K562 (cell line): ENCODE measurements at regions not wholly inside any gene's neighbourhood (a gene's known extent, or its start where the extent isn't known, plus 50 kb on each side); places are given as distances from the start of the nearest gene placed in this dataset.
A peak's percentile ranks its signal among the peaks of the same experiment; 100 is the strongest.

Experiments
- ATAC-seq: fragments of 200-7000 bp; cut with Tn5 transposase; 3 replicates; pipeline ENCODE4 v1.9.1; 2020; ENCODE audit warnings: moderate library complexity
- BruUV-seq: library from RNA; stranded (reverse); fragments of 400-500 nt; replicated peaks from 2 replicates; lab custom pipeline; 2021; lab: Mats Ljungman, UMichigan
- CTCF ChIA-PET: fragments of 300-600 bp; formaldehyde crosslinking; extraction: SDS; loops from one replicate; lab custom pipeline; 2021; ENCODE audit warnings: low intra/inter-chr PET ratio; lab: Yijun Ruan, JAX
- POLR2A ChIA-PET: fragments of 300-600, 350-650 bp; sonication (Branson Sonifier 250); formaldehyde crosslinking; extraction: SDS; loops from one replicate; lab custom pipeline; 2021; ENCODE audit warnings: antibody characterized with exemption, inconsistent platforms; lab: Yijun Ruan, JAX
- DNase-seq, 4 experiments: peaks; one replicate each; pipeline versions ENCODE4 v3.0.0 to v3.0.0-alpha.2; 2011 to 2018; ENCODE audit warnings: low spot score in 3 of 4, mixed read lengths in 3 of 4; ENCODE audit errors: extremely low read depth in 1 of 4
- FAIRE-seq: peaks from 2 replicates; lab custom pipeline; 2011; peaks lifted over from hg19 to GRCh38; lab: Jason Lieb, UNC
- H2AFZ ChIP-seq: 2 replicates; pipeline ENCODE4 v1.6.0; 2011; ENCODE audit warnings: low read depth, low read length, control low read depth, inconsistent platforms
- H3K27ac ChIP-seq: fragments of 200-600 bp; 3 replicates; pipeline ENCODE4 v1.8.0; 2011; ENCODE audit warnings: low read depth, mild to moderate bottlenecking, control low read depth, inconsistent platforms, low read length, moderate library complexity, mixed read lengths; ENCODE audit errors: extremely low read depth
- H3K27me3 ChIP-seq, 2 experiments: fragments of 300-600 bp in 1 of 2; 2 replicates in 1 of 2; 3 replicates in 1 of 2; pipeline versions ENCODE4 v1.6.0 to v1.8.0; 2011; ENCODE audit warnings: inconsistent platforms in 2 of 2, low read length in 2 of 2, mild to moderate bottlenecking in 1 of 2, mixed read lengths in 1 of 2, moderate library complexity in 1 of 2; ENCODE audit not compliant: control insufficient read depth in 2 of 2, insufficient read depth in 2 of 2
- H3K36me3 ChIP-seq: fragments of 300-600 bp; 3 replicates; pipeline ENCODE4 v1.8.0; 2011; ENCODE audit warnings: mild to moderate bottlenecking, low read length, inconsistent platforms; ENCODE audit not compliant: control insufficient read depth, insufficient read depth
- H3K4me1 ChIP-seq, 2 experiments: fragments of 200-600 bp in 1 of 2; replicated peaks in 1 of 2; 2 replicates in 1 of 2; 3 replicates in 1 of 2; pipeline versions ENCODE4 v1.5.1 to v1.8.0; 2011; ENCODE audit warnings: inconsistent platforms in 2 of 2, low read length in 2 of 2, mild to moderate bottlenecking in 1 of 2, mixed read lengths in 1 of 2, moderate library complexity in 1 of 2; ENCODE audit not compliant: control insufficient read depth in 2 of 2, insufficient read depth in 2 of 2
- H3K4me2 ChIP-seq: 2 replicates; pipeline ENCODE4 v1.6.1; 2011; ENCODE audit warnings: low read length, control low read depth, inconsistent platforms, mixed read lengths; ENCODE audit not compliant: insufficient read depth
- H3K4me3 ChIP-seq: fragments of 200-600 bp; sonication (generic), shearing (Covaris generic); 2 replicates; pipeline ENCODE4 v1.5.1; 2016; ENCODE audit warnings: control low read depth, inconsistent platforms
- H3K79me2 ChIP-seq: fragments of 200-600 bp; 3 replicates; pipeline ENCODE4 v1.8.0; 2011; ENCODE audit warnings: low read length, inconsistent platforms; ENCODE audit not compliant: control insufficient read depth, insufficient read depth
- H3K9ac ChIP-seq, 2 experiments: 2 replicates each; pipeline versions ENCODE4 v1.6.0 to v1.6.1; 2011; ENCODE audit warnings: low read depth in 2 of 2, low read length in 2 of 2, control low read depth in 1 of 2, inconsistent platforms in 1 of 2, mild to moderate bottlenecking in 1 of 2, mixed read lengths in 1 of 2; ENCODE audit not compliant: insufficient read depth in 1 of 2
- H3K9me1 ChIP-seq: one replicate; pipeline ENCODE4 v1.6.0; 2011; ENCODE audit warnings: inconsistent platforms, mild to moderate bottlenecking, low read length, moderate library complexity; ENCODE audit not compliant: control insufficient read depth, insufficient read depth
- H3K9me3 ChIP-seq: replicated peaks from 2 replicates; pipeline ENCODE4 v1.5.1; 2011; ENCODE audit warnings: low read depth, low read length, inconsistent platforms; ENCODE audit not compliant: control insufficient read depth, insufficient read depth
- H4K20me1 ChIP-seq: replicated peaks from 2 replicates; pipeline ENCODE4 v1.6.1; 2011; ENCODE audit warnings: low read length, inconsistent platforms, mixed read lengths; ENCODE audit not compliant: control insufficient read depth, insufficient read depth
- ARID2 ChIP-seq: fragments of 450-650 bp; IDR thresholded peaks from 2 replicates; pipeline ENCODE4 v1.6.1; 2017; ENCODE audit warnings: antibody characterized with exemption, mild to moderate bottlenecking
- BACH1 ChIP-seq: fragments of 200-800 bp; sonication (Bioruptor generic); IDR thresholded peaks from 2 replicates; pipeline ENCODE4 v1.6.1; 2016; ENCODE audit warnings: missing genetic modification characterization, missing compliant biosample characterization
- CREB1 ChIP-seq, 2 experiments: sonication (generic) in 1 of 2; formaldehyde crosslinking in 1 of 2; IDR thresholded peaks; 2 replicates each; pipeline versions ENCODE4 v1.6.1 to v1.8.0; 2012 to 2022; ENCODE audit warnings: inconsistent platforms in 1 of 2, mild to moderate bottlenecking in 1 of 2, missing genetic modification reagents in 1 of 2, moderate library complexity in 1 of 2
- HNRNPH1 ChIP-seq: fragments of 200-400 bp; formaldehyde crosslinking; optimal IDR thresholded peaks from 2 replicates; pipeline ENCODE3; 2017; ENCODE audit warnings: low read depth, mild to moderate bottlenecking, low read length, moderate library complexity
- MAFF ChIP-seq: IDR thresholded peaks from 2 replicates; pipeline ENCODE4 v1.6.1; 2012; ENCODE audit warnings: low read length, improper control_type of control experiment
- NBN ChIP-seq: fragments of 450-650 bp; IDR thresholded peaks from 2 replicates; pipeline ENCODE4 v1.6.1; 2016; ENCODE audit warnings: low read depth, mild to moderate bottlenecking
- NCOA1 ChIP-seq: fragments of 450-650 bp; IDR thresholded peaks from 2 replicates; pipeline ENCODE4 v1.6.1; 2016; ENCODE audit warnings: low read depth
- PCBP2 ChIP-seq: fragments of 200-400 bp; formaldehyde crosslinking; IDR thresholded peaks from 2 replicates; pipeline ENCODE4 v1.6.1; 2018; ENCODE audit warnings: low read length, low read depth, mild to moderate bottlenecking, moderate library complexity; ENCODE audit not compliant: poor library complexity, severe bottlenecking
- POLR3A ChIP-seq: IDR thresholded peaks from 2 replicates; pipeline ENCODE4 v1.6.1; 2011; ENCODE audit warnings: borderline replicate concordance, mild to moderate bottlenecking, moderate library complexity; ENCODE audit not compliant: insufficient read length, insufficient read depth; ENCODE audit errors: extremely low read depth
- SMC3 ChIP-seq: conservative IDR thresholded peaks from 2 replicates; pipeline ENCODE4 v1.6.1; 2011; ENCODE audit warnings: low read depth, low read length, improper control_type of control experiment; ENCODE audit not compliant: insufficient read depth
- SNIP1 ChIP-seq: fragments of 450-650 bp; IDR thresholded peaks from 2 replicates; pipeline ENCODE4 v1.7.1; 2017; ENCODE audit warnings: low read depth, mild to moderate bottlenecking
- TAF9B ChIP-seq: fragments of 450-650 bp; IDR thresholded peaks from 2 replicates; pipeline ENCODE4 v1.6.1; 2018; ENCODE audit warnings: mild to moderate bottlenecking; ENCODE audit not compliant: partially characterized antibody
- ZNF23 ChIP-seq: fragments of 250-450 bp; sonication (Bioruptor Pico); IDR thresholded peaks from 2 replicates; pipeline ENCODE4 v1.4.0; 2020; ENCODE audit warnings: mild to moderate bottlenecking
- ZNF347 ChIP-seq: fragments of 450-650 bp; formaldehyde crosslinking; IDR thresholded peaks from 2 replicates; pipeline ENCODE4 v1.4.0; 2020; ENCODE audit warnings: low read depth, mild to moderate bottlenecking, moderate library complexity
- WGBS: fragments of 100-300 bp; shearing (Covaris generic); methylation state at CpG from one replicate; pipeline ENCODE4 v1.1.6; 2016; ENCODE audit warnings: low coverage, mixed read lengths; ENCODE audit not compliant: insufficient coverage; ENCODE audit errors: missing lambda C conversion rate; 5-methylcytosine and 5-hydroxymethylcytosine counted together
- in situ Hi-C: fragments of 300-500 bp; cut with MboI; formaldehyde crosslinking; loops from 4 replicates; pipeline ENCODE4 v1.15.0; 2018; ENCODE audit warnings: inconsistent platforms, mixed read lengths
- intact Hi-C: fragments of 100-400 bp; cut with micrococcal nuclease; formaldehyde crosslinking; loops from 2 replicates; pipeline ENCODE4 v1.14.2; 2022
- TF ChIP-seq, protein P1 (sequence below), 3 experiments: IDR thresholded peaks in 2 of 3; conservative IDR thresholded peaks in 1 of 3; 2 replicates each; pipeline ENCODE4 v1.5.1; 2011 to 2012; ENCODE audit warnings: low read length in 3 of 3, mild to moderate bottlenecking in 3 of 3, control low read depth in 2 of 3, improper control_type of control experiment in 1 of 3, inconsistent platforms in 1 of 3, low read depth in 1 of 3, mixed read lengths in 1 of 3, moderate library complexity in 1 of 3; ENCODE audit not compliant: insufficient read depth in 2 of 3

DNA sequence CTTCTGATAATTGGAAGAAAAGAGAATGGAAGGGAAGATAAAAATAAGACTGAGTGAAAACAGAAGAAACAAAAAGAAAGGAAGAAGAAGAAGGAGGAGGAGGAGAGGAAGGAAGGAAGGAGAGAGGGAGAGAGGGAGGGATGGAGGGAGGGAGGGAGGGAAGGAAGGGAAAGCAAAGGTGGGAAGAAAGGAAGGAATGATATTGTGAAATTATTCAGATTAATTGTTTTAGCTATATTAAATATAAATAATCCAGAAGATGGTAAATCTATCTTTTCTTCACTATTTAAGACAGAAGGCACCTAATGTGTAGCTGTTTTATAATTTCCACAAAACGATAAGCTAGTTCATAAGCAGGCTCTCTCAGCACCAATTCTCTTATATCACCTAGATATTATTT is 191.3 kb upstream of the LRRC7 start:
- no peak overlapping the region for H3K4me2 ChIP-seq
- FAIRE-seq (no peak), DNase-seq (no peak), ATAC-seq (no peak)
- H2AFZ ChIP-seq: no peak overlapping the region
- 0% methylated on average over 1 of the region's 1 CpG for WGBS
- H3K4me1 ChIP-seq: no peaks in the 10 kb centered on the region
- H3K4me3 ChIP-seq: no peak overlapping the region
- no peaks in the 10 kb centered on the region for H3K79me2 ChIP-seq
- no peaks in the 10 kb centered on the region for H3K9me3 ChIP-seq
- POLR2A ChIA-PET: interaction anchor here (1.8 kb wide), 1 partner anchor 11 kb away, joined by 3 read pairs; no protein-coding TSS in a partner anchor
- peak; percentile 63 for TF ChIP-seq PCBP2
- no peak for TF ChIP-seq MAFF
- no peak for TF ChIP-seq TAF9B
- no peak for TF ChIP-seq NCOA1
- TF ChIP-seq POLR3A: no peak
- H3K9me1 ChIP-seq: no peaks in the 10 kb centered on the region
- no peaks in the 10 kb centered on the region for H3K36me3 ChIP-seq
- H4K20me1 ChIP-seq: no peaks in the 10 kb centered on the region
- BruUV-seq: no TSS peak
- intact Hi-C loops (no loop called here), in situ Hi-C loops (no loop called here)
- no peaks in the 10 kb centered on the region for H3K27me3 ChIP-seq
- no peak overlapping the region for H3K27ac ChIP-seq
- H3K9ac ChIP-seq: no peak overlapping the region
- CTCF ChIA-PET: interaction anchor here (1.9 kb wide), 1 partner anchor 361 kb away, joined by 10 read pairs; no protein-coding TSS in a partner anchor

DNA sequence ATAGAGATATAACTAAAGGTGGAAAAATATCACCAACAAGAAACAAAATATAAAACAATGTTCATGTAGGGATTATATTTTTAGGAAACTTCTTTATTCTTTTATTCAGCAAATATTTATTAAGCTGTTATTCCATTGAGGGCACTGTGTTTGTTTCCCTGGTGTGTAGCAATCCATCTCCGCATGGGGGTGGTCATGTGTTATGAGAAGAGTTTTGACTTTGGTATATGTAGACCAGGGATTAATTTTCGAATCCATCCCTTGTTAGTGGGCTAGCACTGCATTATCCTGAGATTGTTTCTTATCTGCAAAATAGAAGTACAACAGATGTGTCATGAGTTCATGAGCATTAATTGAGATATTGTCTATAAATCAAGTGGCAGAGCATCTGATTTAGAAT is 190.2 kb upstream of the LRRC7 start:
- BruUV-seq: no TSS peak
- ATAC-seq: peak; percentile 77
- Histone ChIP-seq H3K27ac (no peak overlapping the region), H4K20me1 (no peaks in the 10 kb centered on the region), H3K4me2 (no peak overlapping the region), H3K4me1 (no peaks in the 10 kb centered on the region), H3K9me3 (no peaks in the 10 kb centered on the region), H3K79me2 (no peaks in the 10 kb centered on the region), H3K9me1 (no peaks in the 10 kb centered on the region), H3K27me3 (no peaks in the 10 kb centered on the region), H3K36me3 (no peaks in the 10 kb centered on the region), H3K9ac (no peak overlapping the region), H3K4me3 (no peak overlapping the region), H2AFZ (no peak overlapping the region)
- in situ Hi-C loops: no loop called here
- FAIRE-seq: peak; percentile 29
- WGBS: 3% methylated on average over 2 of the region's 2 CpGs
- POLR2A ChIA-PET: no interaction called here
- CTCF ChIA-PET: interaction anchor here (1.9 kb wide), 1 partner anchor 360 kb away, joined by 10 read pairs; no protein-coding TSS in a partner anchor
- DNase-seq: peak in 2 of 4 experiments; percentile 20 to 52
- intact Hi-C loops: loop anchor here (1.0 kb wide), 2 partner anchors 323 to 360 kb away; no protein-coding TSS in a partner anchor
- TF ChIP-seq NBN: no peak
- no peak for TF ChIP-seq BACH1 (tag)
- TF ChIP-seq, protein P1, sequence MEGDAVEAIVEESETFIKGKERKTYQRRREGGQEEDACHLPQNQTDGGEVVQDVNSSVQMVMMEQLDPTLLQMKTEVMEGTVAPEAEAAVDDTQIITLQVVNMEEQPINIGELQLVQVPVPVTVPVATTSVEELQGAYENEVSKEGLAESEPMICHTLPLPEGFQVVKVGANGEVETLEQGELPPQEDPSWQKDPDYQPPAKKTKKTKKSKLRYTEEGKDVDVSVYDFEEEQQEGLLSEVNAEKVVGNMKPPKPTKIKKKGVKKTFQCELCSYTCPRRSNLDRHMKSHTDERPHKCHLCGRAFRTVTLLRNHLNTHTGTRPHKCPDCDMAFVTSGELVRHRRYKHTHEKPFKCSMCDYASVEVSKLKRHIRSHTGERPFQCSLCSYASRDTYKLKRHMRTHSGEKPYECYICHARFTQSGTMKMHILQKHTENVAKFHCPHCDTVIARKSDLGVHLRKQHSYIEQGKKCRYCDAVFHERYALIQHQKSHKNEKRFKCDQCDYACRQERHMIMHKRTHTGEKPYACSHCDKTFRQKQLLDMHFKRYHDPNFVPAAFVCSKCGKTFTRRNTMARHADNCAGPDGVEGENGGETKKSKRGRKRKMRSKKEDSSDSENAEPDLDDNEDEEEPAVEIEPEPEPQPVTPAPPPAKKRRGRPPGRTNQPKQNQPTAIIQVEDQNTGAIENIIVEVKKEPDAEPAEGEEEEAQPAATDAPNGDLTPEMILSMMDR (IDR thresholded peaks at IDR 0.05 in 2 of 3, conservative IDR thresholded peaks at IDR 0.05 in 1 of 3; ENCODE audit: insufficient read depth in 2 of 3, low read depth in 1 of 3, low read length in 3 of 3): peak; percentile 44 to 64 (median 49); a peak in 4 of 6 replicates
- TF ChIP-seq CREB1 (IDR thresholded peaks at IDR 0.05): no peak
- no peak for TF ChIP-seq CREB1 (CRISPR knock-in tag; IDR thresholded peaks at IDR 0.05)
- no peak for TF ChIP-seq ZNF347 (CRISPR knock-in tag)
- peak; percentile 53; the same call in 1 of the 2 replicates for TF ChIP-seq SMC3
- 0 out of 2 replicates have a peak, but pooled peaks have one; percentile 46 for TF ChIP-seq ARID2
- no peak for TF ChIP-seq HNRNPH1
- no peak for TF ChIP-seq ZNF23 (CRISPR knock-in tag)
- no peak for TF ChIP-seq SNIP1
